Natural killer cell (primary cell): ENCODE measurements at regions not wholly inside any gene's neighbourhood (a gene's known extent, or its start where the extent isn't known, plus 50 kb on each side); places are given as distances from the start of the nearest gene placed in this dataset.

Source experiments
- ATAC-seq, 3 donors: fragments of 150-1000 bp in 2 of 3; fragments of 200-7000 bp in 1 of 3; cut with Tn5 transposase; 1 replicate in 1 of 3; 2 replicates in 2 of 3; pipeline ENCODE4 v1.10.0; 2021; ENCODE audit warnings: mild to moderate bottlenecking in 2 of 3, moderate library complexity in 2 of 3
- DNase-seq, 2 donors: peaks; one replicate each; pipeline versions ENCODE4 v3.0.0 to v3.0.0-alpha.2; 2013 to 2021; ENCODE audit warnings: mixed read lengths in 1 of 2
- H3K27ac ChIP-seq: one replicate; pipeline ENCODE4 v1.5.1; 2013; ENCODE audit warnings: mild to moderate bottlenecking, low read length
- H3K27me3 ChIP-seq: one replicate; pipeline ENCODE4 v1.6.1; 2013; ENCODE audit warnings: low read length; ENCODE audit not compliant: control insufficient read depth, insufficient read depth
- H3K36me3 ChIP-seq: one replicate; pipeline ENCODE4 v1.6.1; 2013; ENCODE audit warnings: low read length; ENCODE audit not compliant: control insufficient read depth, insufficient read depth
- H3K4me1 ChIP-seq: one replicate; pipeline ENCODE4 v1.6.1; 2013; ENCODE audit warnings: low read length; ENCODE audit not compliant: control insufficient read depth, insufficient read depth
- H3K4me3 ChIP-seq: one replicate; pipeline ENCODE4 v1.5.1; 2013; ENCODE audit warnings: low read length
- H3K9me3 ChIP-seq: one replicate; pipeline ENCODE4 v1.6.1; 2013; ENCODE audit warnings: low read length; ENCODE audit not compliant: control insufficient read depth, insufficient read depth
- H3K27ac Mint-ChIP-seq, 2 donors: one replicate each; pipeline ENCODE4 v1.8.0; 2022; ENCODE audit warnings: mild to moderate bottlenecking in 2 of 2, mixed read lengths in 2 of 2, moderate library complexity in 1 of 2
- H3K27me3 Mint-ChIP-seq, 2 donors: one replicate each; pipeline ENCODE4 v1.8.0; 2022; ENCODE audit warnings: low read depth in 2 of 2, mixed read lengths in 2 of 2
- H3K36me3 Mint-ChIP-seq: one replicate; pipeline ENCODE4 v1.8.0; 2022; ENCODE audit warnings: mixed read lengths
- H3K4me1 Mint-ChIP-seq, 2 donors: one replicate each; pipeline ENCODE4 v1.8.0; 2022; ENCODE audit warnings: mixed read lengths in 2 of 2
- H3K4me3 Mint-ChIP-seq: one replicate; pipeline ENCODE4 v1.8.0; 2022; ENCODE audit warnings: mild to moderate bottlenecking, moderate library complexity, mixed read lengths
- H3K9me3 Mint-ChIP-seq, 2 donors: one replicate each; pipeline ENCODE4 v1.8.0; 2022; ENCODE audit warnings: mixed read lengths in 2 of 2
- WGBS: methylation state at CpG from one replicate; pipeline ENCODE4 v1.1.7; 2013; ENCODE audit warnings: missing lambda C conversion rate; ENCODE audit not compliant: insufficient coverage; 5-methylcytosine and 5-hydroxymethylcytosine counted together
- intact Hi-C: fragments of 100-400 bp; cut with micrococcal nuclease; formaldehyde crosslinking; loops from one replicate; pipeline ENCODE4 v1.14.2; 2022
- TF ChIP-seq, protein P1 (sequence below): fragments of 200-600 bp; IDR thresholded peaks from one replicate; pipeline ENCODE4 v1.8.0; 2022; ENCODE audit warnings: antibody characterized with exemption

DNA sequence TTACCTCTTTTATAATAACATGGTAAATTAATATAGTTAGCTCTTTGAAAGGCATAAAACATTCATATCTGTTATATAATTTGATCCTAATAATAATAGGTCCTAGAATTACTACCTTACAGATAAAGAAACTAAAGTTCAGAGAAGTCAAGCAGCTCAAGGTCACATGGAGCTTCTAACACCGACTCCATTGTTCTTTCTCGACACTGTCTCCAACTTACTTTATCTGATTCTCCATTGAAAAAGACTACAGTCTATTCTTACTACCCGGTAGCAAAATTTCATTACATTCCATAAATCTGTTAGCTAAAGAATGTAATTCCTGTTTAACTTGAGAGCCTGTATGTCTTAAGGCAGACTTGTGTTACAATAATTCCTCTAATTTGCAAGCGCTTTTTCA is 96.3 kb upstream of the TMEM161B start:
- TF ChIP-seq, protein P1, sequence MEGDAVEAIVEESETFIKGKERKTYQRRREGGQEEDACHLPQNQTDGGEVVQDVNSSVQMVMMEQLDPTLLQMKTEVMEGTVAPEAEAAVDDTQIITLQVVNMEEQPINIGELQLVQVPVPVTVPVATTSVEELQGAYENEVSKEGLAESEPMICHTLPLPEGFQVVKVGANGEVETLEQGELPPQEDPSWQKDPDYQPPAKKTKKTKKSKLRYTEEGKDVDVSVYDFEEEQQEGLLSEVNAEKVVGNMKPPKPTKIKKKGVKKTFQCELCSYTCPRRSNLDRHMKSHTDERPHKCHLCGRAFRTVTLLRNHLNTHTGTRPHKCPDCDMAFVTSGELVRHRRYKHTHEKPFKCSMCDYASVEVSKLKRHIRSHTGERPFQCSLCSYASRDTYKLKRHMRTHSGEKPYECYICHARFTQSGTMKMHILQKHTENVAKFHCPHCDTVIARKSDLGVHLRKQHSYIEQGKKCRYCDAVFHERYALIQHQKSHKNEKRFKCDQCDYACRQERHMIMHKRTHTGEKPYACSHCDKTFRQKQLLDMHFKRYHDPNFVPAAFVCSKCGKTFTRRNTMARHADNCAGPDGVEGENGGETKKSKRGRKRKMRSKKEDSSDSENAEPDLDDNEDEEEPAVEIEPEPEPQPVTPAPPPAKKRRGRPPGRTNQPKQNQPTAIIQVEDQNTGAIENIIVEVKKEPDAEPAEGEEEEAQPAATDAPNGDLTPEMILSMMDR, result no peak
- Histone ChIP-seq H3K9me3 (no peaks in the 10 kb centered on the region), H3K27ac (no peak overlapping the region), H3K4me3 (no peak overlapping the region), H3K4me1 (no peaks in the 10 kb centered on the region), H3K27me3 (peaks cover 2% of the 10 kb centered on the region), H3K36me3 (no peaks in the 10 kb centered on the region)
- Mint-ChIP-seq H3K4me3 (no peak overlapping the region), H3K27ac (no peak overlapping the region), H3K27me3 (peaks cover 6 to 13% of the 10 kb centered on the region in 2 donors), H3K4me1 (no peaks in the 10 kb centered on the region), H3K36me3 (no peaks in the 10 kb centered on the region), H3K9me3 (peaks cover 0 to 2% of the 10 kb centered on the region in 2 donors)
- no peak for DNase-seq
- intact Hi-C loops, result no loop called here
- WGBS, result 83% methylated on average over 2 of the region's 4 CpGs
- ATAC-seq, result no peak

DNA sequence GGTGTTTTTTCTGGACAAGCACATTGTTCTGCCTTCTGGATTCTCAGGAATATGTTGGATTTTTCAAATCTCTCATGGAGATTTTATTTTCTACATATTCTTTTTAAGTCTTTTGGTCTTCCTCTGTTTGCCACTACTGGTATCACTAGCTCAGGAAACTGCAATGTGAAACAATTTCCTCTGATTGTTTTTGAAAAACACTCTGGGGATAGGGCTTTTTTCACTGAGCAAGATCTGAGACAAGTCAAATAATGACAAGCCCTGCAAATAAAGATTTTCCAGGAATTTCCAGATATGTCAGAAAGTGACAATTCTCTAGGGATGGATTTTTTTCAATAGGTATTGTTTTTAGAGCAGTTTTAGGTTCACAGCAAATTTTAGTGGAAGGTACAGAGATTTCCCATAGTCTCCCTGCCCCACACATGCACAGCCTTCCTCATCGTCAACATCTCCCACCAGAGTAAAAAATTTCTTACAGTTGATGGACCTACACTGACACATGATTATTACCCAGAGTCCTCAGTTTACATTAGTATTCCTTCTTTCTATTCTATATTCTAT is 86.9 kb upstream of the TMEM161B start:
- TF ChIP-seq, protein P1, result no peak
- no peak overlapping the region for H3K4me3 ChIP-seq
- no peaks in the 10 kb centered on the region for H3K4me1 ChIP-seq
- 71% methylated on average over 1 of the region's 1 CpG for WGBS
- H3K36me3 ChIP-seq, result no peaks in the 10 kb centered on the region
- no peaks in the 10 kb centered on the region for H3K9me3 ChIP-seq
- no peak overlapping the region for H3K27ac ChIP-seq
- no peak overlapping the region for H3K27ac Mint-ChIP-seq
- no peaks in the 10 kb centered on the region for H3K36me3 Mint-ChIP-seq
- peaks cover 2 to 8% of the 10 kb centered on the region in 2 donors for H3K27me3 Mint-ChIP-seq
- intact Hi-C loops, result no loop called here
- DNase-seq (no peak), ATAC-seq (no peak)
- no peak overlapping the region for H3K4me3 Mint-ChIP-seq
- peaks cover 0 to 3% of the 10 kb centered on the region in 2 donors for H3K9me3 Mint-ChIP-seq
- no peaks in the 10 kb centered on the region for H3K4me1 Mint-ChIP-seq
- no peaks in the 10 kb centered on the region for H3K27me3 ChIP-seq

DNA sequence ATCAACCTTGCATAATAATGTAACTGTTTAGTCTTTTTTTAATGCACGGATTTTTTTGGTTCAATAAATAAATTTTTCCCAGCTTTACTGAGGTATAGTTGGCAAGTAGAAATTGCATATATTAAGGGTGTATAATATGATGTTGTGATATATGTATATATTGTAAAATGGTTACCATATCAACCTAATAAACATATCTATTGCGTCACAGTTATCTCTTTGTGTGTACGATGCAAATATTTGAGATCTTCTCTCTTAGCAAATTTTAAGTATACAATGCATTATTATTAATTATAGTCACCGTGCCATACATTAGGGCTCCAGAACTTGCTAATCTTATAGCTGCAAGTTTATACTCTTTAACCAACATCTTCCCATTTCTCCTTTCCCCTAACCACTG is 57.2 kb upstream of the TMEM161B start:
- Mint-ChIP-seq H3K9me3 (peaks cover 0 to 5% of the 10 kb centered on the region in 2 donors), H3K4me1 (no peaks in the 10 kb centered on the region), H3K27me3 (peaks cover 3 to 12% of the 10 kb centered on the region in 2 donors), H3K4me3 (no peak overlapping the region), H3K36me3 (no peaks in the 10 kb centered on the region), H3K27ac (no peak overlapping the region)
- WGBS, result 87% methylated on average over 2 of the region's 4 CpGs
- Histone ChIP-seq H3K9me3 (no peaks in the 10 kb centered on the region), H3K27ac (no peak overlapping the region), H3K4me3 (no peak overlapping the region), H3K4me1 (no peaks in the 10 kb centered on the region), H3K27me3 (no peaks in the 10 kb centered on the region), H3K36me3 (no peaks in the 10 kb centered on the region)
- no peak for DNase-seq
- intact Hi-C loops, result no loop called here
- TF ChIP-seq, protein P1, result no peak
- ATAC-seq, result no peak

DNA sequence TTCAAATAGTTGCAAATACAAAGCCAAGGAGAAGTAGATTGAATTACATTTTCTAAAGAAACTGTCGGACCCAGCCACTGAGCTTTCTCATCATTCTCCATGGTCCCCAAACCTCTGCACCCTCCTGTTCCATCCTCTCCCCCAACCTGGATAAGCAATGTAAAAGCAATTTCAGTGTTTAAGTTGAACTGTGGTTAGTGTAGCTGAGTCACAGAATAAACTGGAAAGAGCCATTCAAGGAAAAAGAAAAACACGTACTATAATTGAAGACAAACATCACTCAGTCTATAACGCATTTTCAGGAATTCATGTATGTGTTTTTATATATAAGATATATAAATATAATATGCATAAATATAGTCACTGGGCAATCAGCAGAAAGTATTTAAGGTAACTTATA is 54.1 kb upstream of the TMEM161B start:
- Histone ChIP-seq H3K27ac (no peak overlapping the region), H3K9me3 (no peaks in the 10 kb centered on the region), H3K36me3 (no peaks in the 10 kb centered on the region), H3K4me1 (no peaks in the 10 kb centered on the region), H3K4me3 (no peak overlapping the region), H3K27me3 (no peaks in the 10 kb centered on the region)
- TF ChIP-seq, protein P1, result no peak
- no peaks in the 10 kb centered on the region for H3K36me3 Mint-ChIP-seq
- DNase-seq (no peak), ATAC-seq (no peak)
- no peaks in the 10 kb centered on the region for H3K4me1 Mint-ChIP-seq
- no peaks in the 10 kb centered on the region for H3K9me3 Mint-ChIP-seq
- no peak overlapping the region for H3K27ac Mint-ChIP-seq
- 100% methylated on average over 1 of the region's 3 CpGs for WGBS
- no peak overlapping the region for H3K4me3 Mint-ChIP-seq
- peaks cover 4 to 12% of the 10 kb centered on the region in 2 donors for H3K27me3 Mint-ChIP-seq
- intact Hi-C loops, result no loop called here
